Inflammatory macrophage (primary cell): ENCODE measurements at regions not wholly inside any gene's neighbourhood (a gene's known extent, or its start where the extent isn't known, plus 50 kb on each side); places are given as distances from the start of the nearest gene placed in this dataset.
"Not testable (repeated sequence)": the region's sequence is repeated elsewhere in the genome, so short reads cannot be mapped to it uniquely, and the experiment has no call there.

ENCODE experiments used
- DNase-seq, 2 donors: peaks; one replicate each; pipeline ENCODE4 v3.0.0-alpha.2; 2020 to 2022

- DNase-seq, result no peak
These were observed 1387.9 kb downstream of the CDH8 start for GRCh38 chr16:60648290-60648689.

- not testable (repeated sequence) for DNase-seq
These were observed 1388.8 kb downstream of the CDH8 start for GRCh38 chr16:60647388-60647787.

GRCh38 chr16:60646631-60647030 lies 1389.6 kb downstream of the CDH8 start:
- no peak for DNase-seq

- no peak for DNase-seq
These were observed 1390.7 kb downstream of the CDH8 start for GRCh38 chr16:60645541-60645940.

- DNase-seq, result no peak
These were observed 1393.3 kb downstream of the CDH8 start for GRCh38 chr16:60642956-60643355.

- DNase-seq, result no peak
These were observed 1395.1 kb downstream of the CDH8 start for GRCh38 chr16:60641067-60641665.

GRCh38 chr16:60640038-60640437 lies 1396.2 kb downstream of the CDH8 start:
- no peak for DNase-seq

- not testable (repeated sequence) for DNase-seq
These were observed 1399.6 kb downstream of the CDH8 start for GRCh38 chr16:60636636-60637035.

GRCh38 chr16:60636117-60636516 lies 1400.1 kb downstream of the CDH8 start:
- DNase-seq, result no peak

GRCh38 chr16:60635548-60635947 lies 1400.7 kb downstream of the CDH8 start:
- no peak for DNase-seq

GRCh38 chr16:60611844-60612243 lies 1424.4 kb downstream of the CDH8 start:
- DNase-seq, result no peak

- DNase-seq, result no peak
These were observed 1427.3 kb downstream of the CDH8 start for GRCh38 chr16:60608971-60609370.

GRCh38 chr16:60605652-60606051 lies 1430.6 kb downstream of the CDH8 start:
- not testable (repeated sequence) for DNase-seq

- no peak for DNase-seq
These were observed 1431.1 kb downstream of the CDH8 start for GRCh38 chr16:60605176-60605575.

GRCh38 chr16:60586493-60586892 lies 1449.7 kb downstream of the CDH8 start:
- no peak for DNase-seq

GRCh38 chr16:60582528-60582927 lies 1453.7 kb downstream of the CDH8 start:
- DNase-seq, result no peak

- no peak for DNase-seq
These were observed 1469.3 kb downstream of the CDH8 start for GRCh38 chr16:60566901-60567300.

GRCh38 chr16:60564588-60564987 lies 1471.7 kb downstream of the CDH8 start:
- no peak for DNase-seq

GRCh38 chr16:60563166-60563565 lies 1473.1 kb downstream of the CDH8 start:
- no peak for DNase-seq

- no peak for DNase-seq
These were observed 1477.3 kb downstream of the CDH8 start for GRCh38 chr16:60558936-60559335.

GRCh38 chr16:60553090-60553757 lies 1483.0 kb downstream of the CDH8 start:
- DNase-seq, result no peak

- DNase-seq, result no peak
These were observed 1494.7 kb downstream of the CDH8 start for GRCh38 chr16:60541535-60541934.

GRCh38 chr16:60510941-60511340 lies 1525.3 kb downstream of the CDH8 start:
- no peak for DNase-seq

- no peak for DNase-seq
These were observed 1526.0 kb downstream of the CDH8 start for GRCh38 chr16:60510208-60510607.

GRCh38 chr16:60491273-60491672 lies 1545.0 kb downstream of the CDH8 start:
- DNase-seq, result no peak
